Heart left ventricle (tissue), 13 donors: ENCODE measurements at regions not wholly inside any gene's neighbourhood (a gene's known extent, or its start where the extent isn't known, plus 50 kb on each side); places are given as distances from the start of the nearest gene placed in this dataset.

Experiments
- CTCF ChIP-seq, 12 donors: fragments of 200-600 bp; sonication (generic) in 4 of 12; IDR thresholded peaks; one replicate each; pipeline versions ENCODE4 v1.5.0 to v1.8.0; 2018 to 2022; ENCODE audit warnings: antibody characterized with exemption in 12 of 12, mild to moderate bottlenecking in 5 of 12
- POLR2A ChIP-seq, 2 donors: fragments of 450-650 bp; IDR thresholded peaks; one replicate each; pipeline ENCODE4 v1.6.1; 2017; ENCODE audit warnings: antibody characterized with exemption in 2 of 2, mild to moderate bottlenecking in 2 of 2, moderate library complexity in 2 of 2
- donor health status: ischemic (EF 13 %, LVEDD 7.1; RV severe dilation, severe dysfunction).
- donor health status: DM: no; HTN: yes; CAD: no.
- donor health status: DM: no; HTN: no; CAD: no.
- donor health status: ischemic (EF 25% LVEDD 6.9; RV normal size, moderate dysfunction).
- donor health status: ischemic (EF 25% LVEDD 5.7; RV mildly dilated, moderate dysfunction).
- donor health status: ischemic (EF 35%, LVEDD 5.7; RV mildly dilated, moderate dysfunction).
- donor health status: nonischemic (EF 11% LVEDD 7.7; RV severe dilation, severe dysfunction).
- donor health status: DM: yes; HTN: yes; CAD: no.
- donor health status: PGD.
- donor health status: ischemic (EF 29% LVEDD 5.4; RV normal size, mild dysfunction).
- donor health status: nonischemic (EF 23%, LVEDD 6.1; RV moderate dilation, normal function).

- no peak for TF ChIP-seq POLR2A (IDR thresholded peaks at IDR 0.05)
- no peak for TF ChIP-seq CTCF (IDR thresholded peaks at IDR 0.05)
These were observed 79.3 kb downstream of the ABCC12 start for GRCh38 chr16:48076455-48077012.
